ENCODE measurements at regions not wholly inside any gene's neighbourhood (a gene's known extent, or its start where the extent isn't known, plus 50 kb on each side); places are given as distances from the start of the nearest gene placed in this dataset.

DNA sequence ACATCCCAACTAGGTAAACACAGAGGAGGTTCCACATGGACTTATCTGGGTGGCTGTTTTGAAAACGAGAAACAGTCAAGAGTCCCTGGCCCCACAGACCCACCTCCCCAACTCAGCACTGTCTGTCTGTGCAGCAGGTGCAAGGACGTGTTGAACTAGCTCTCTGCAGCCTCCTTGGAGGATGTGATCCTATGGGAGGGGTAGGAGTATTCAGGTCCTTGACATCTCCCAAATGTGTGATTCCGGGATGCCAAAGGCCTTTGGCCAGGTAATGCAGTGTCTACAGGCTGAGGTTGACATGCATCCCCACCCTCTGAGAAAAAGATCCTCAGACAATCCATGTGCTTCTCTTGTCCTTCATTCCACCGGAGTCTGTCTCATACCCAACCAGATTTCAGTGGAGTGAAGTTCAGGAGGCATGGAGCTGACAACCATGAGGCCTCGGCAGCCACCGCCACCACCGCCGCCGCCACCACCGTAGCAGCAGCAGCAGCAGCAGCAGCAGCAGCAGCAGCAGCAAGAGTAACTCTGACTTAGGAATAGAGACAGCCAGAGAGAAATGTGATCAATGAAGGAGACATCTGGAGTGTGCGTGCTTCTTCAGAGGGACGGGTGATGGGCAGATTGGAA is 151.6 kb upstream of the CAMK1G start:
- DNase-seq (ENCODE audit: low read depth in 3 of 3, low spot score in 1 of 3): no peak

GRCh38 chr1:209432443-209432825 is 151.1 kb upstream of the CAMK1G start:
- DNase-seq (ENCODE audit: low read depth in 3 of 3, low spot score in 1 of 3): no peak

DNA sequence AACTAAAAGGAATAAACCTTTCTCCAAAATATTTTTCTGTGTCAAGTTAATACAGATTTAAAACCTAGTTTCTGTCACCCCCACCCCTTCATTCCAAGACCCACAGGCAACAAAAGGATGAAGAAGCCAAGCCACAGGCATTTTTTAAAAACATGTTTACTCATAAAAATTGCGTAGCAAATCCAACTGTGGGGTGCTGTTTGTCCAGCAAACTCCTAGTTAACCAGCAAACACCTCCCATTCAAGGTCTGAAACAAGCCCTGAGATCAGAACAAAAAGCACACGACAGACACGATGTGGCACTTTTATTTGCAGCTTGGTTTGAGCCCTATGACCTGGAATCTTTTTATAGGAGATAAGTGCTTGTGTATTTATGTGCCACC is 149.9 kb upstream of the CAMK1G start:
- DNase-seq (ENCODE audit: low read depth in 3 of 3, low spot score in 1 of 3): no peak

DNA sequence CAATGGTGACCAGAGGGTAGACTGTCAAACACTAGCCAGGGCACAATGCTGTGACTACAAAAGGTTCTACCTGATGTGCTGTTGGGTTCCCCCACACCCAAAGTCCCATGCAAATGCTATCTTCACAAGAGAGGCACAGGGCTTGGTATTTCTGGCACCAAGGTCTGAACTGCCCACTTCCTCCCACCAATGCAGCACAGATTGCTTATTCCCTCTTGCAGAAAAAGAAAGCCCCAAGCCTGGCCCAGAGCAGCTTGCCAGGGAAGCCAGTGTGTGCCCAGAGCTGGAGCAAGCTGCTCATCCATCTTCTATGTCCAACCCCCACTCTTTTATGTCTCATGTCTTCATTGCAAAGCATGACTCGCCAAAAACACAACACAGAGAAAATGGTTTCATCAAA is 149.4 kb upstream of the CAMK1G start:
- no peak for DNase-seq (ENCODE audit: low read depth in 3 of 3, low spot score in 1 of 3)

DNA sequence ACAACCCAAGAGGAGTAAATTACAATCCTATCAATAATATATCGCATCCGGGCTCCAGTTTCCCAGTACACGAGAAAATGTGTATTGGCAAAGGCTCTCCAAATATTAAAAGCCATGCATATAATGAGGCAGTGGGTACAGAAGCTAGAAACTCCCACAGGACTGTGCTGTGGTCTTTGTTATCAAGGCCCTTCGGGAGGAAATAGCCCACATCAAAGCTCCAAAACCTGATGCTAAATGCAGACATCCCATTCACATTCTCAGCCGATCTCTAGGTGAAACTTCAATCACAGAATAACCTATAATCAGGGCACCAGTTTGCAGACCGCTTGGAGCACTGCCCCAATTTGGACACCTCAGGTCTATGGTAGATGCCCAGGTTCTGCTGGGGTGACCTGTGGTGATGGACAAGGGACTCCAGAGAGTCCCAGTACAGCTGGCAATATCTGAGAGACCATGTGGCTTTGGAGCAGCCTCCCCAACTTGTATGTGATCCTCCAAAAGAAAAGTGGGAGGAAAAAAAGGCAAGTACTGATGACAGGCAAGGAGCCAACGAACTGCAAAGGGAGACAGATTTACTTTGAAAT is 148.8 kb upstream of the CAMK1G start:
- DNase-seq (ENCODE audit: low read depth in 3 of 3, low spot score in 1 of 3): no peak

- peak in 1 of 3 donors; percentile 7 for DNase-seq (ENCODE audit: low read depth in 3 of 3, low spot score in 1 of 3)
Measured at GRCh38 chr1:209435654-209436566, 147.6 kb upstream of the CAMK1G start.

DNA sequence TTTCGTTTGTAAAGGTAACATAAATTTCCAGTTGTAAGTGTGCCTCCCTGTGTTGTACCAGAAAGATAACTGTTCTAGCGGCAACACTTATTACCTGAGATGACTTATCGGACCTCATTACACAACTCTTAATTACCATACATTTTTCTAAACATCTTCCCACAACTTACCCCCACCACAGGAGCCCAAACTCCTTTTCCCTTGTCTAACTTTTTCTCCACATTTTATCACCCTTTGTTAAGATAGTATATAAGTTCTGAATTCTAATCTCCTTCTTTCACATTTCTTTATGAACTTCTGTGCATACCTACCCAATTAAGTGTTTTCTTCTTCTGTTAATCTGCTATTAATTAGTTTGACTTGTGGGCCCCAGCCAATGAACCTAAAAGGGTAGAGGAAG is 143.7 kb upstream of the CAMK1G start:
- no peak for DNase-seq (ENCODE audit: low read depth in 3 of 3, low spot score in 1 of 3)

DNA sequence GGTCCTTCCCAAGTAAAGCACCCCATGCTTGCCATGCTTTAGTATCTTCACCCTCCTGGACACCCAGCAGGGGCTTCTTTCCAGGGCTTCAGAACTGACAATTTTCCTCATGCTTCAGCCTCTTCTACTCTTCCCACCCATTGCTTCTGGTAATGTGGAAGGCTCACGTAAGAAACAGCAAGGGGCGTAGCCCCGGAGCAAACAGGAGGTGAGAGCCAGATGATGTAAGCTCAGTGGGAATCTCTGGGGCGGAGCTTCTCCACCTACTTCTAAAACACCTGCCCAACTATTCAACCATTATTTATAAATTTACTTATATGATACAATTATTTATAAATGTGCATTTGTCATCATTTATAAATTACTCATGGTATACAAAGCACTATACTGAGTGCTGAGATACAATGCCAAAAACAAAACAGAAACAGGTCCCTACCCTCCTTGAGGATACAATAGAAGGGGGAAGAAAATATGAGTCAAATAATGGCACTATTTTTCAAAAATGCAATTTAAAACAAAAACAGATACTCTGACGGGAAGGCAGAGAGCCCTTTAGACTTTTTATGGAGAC is 140.1 kb upstream of the CAMK1G start:
- no peak for DNase-seq (ENCODE audit: low read depth in 3 of 3, low spot score in 1 of 3)

DNA sequence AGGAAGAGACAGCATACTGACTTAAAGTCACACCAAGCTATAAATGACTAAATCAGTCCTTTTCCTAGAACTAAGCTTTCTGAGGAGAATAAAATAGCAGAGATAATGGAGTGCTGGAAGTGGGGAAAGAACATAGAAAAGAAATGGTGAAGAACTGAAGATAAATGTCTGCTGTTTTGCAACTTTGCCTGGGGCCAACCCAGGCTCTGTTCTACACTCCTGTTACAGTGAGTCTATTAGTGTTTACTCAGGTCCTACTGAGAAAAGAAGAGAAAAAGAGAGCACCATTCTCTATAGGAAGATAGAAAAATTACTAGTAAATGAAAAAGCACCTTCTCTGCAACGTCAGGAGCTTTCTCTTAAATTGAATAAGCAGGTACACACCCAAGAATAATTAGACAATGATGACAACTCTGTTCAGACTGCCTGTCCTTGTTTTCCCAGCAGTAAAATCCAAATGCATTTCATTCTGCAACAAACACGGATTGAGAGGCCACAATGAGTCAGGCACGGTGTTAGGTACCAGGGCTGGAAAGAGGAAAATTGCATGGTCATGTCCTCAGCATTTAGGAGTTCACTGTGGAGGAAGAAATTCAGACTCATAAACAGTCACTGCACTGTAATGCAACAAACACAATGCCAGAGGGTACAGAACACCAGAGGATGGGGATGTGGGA is 139.4 kb upstream of the CAMK1G start:
- DNase-seq (ENCODE audit: low read depth in 3 of 3, low spot score in 1 of 3): no peak

DNA sequence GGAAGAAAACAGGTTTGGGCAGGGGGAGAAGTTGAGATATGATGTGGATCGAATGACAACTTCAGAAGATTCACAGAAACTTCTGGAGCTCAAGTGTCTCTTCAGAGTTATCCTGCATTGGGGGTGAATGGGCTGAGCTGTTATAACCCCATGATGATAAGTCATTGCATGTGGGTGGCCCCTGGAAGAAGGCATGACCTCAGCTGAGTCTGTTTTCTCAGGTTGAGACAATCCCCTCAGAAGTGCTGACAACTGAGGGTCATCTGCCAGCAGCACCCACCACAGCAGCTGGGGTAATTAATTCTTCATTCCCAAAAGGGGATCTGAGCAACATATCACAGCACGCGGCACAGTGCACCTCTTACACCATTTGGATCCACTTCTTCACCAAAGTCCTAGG is 138.6 kb upstream of the CAMK1G start:
- no peak for DNase-seq (ENCODE audit: low read depth in 3 of 3, low spot score in 1 of 3)

- DNase-seq (ENCODE audit: low read depth in 3 of 3, low spot score in 1 of 3): no peak
Measured at GRCh38 chr1:209445576-209445975, 137.9 kb upstream of the CAMK1G start.

DNA sequence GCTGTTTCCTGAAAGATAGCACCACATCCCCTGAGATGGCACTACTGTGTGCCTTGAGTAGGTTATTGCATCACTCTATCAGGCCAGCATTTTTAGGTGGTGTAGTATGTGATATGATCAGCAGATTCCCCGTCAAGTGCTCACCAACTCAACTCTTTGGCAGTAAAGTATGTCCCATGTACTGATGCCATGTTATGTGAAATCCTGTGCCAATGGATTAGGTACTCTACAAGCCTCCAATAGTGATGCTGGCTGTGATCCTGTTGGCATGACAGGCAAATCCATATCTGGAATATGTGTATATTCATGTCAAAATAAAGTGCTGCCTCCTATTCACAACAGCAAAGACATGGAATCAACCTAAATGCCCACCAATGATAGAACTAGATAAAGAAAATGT is 137.2 kb upstream of the CAMK1G start:
- no peak for DNase-seq (ENCODE audit: low read depth in 3 of 3, low spot score in 1 of 3)

DNA sequence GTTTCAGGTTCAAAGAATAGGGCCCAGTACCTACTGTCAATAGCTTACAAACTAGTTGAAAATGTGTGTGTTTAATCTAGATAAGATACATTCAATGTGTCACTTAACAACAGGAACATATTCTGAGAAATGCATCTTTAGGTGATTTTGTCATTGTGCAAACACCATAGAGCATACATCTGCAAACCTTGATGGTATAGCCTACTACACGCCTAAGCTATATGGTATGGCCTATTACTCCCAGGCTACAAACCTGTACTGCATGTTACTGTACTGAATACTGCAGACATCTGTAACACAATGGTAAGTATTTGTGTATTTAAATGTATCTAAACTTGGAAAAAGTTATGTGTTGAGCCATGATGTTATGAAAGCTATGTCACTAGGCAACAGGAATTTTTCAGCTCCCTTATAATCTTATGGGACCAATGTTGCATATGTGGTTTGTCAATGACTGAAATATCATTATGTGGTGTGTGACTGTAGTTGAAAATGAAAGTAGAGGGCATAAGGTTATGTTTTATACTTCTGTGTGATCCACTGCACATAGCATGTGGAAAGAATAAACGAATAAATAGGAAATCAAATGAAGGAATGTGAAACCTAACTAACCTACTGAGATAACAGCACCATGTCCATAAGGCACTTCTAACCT is 129.0 kb upstream of the CAMK1G start:
- DNase-seq (ENCODE audit: low read depth in 3 of 3, low spot score in 1 of 3): no peak

GRCh38 chr1:209455145-209455544 is 128.4 kb upstream of the CAMK1G start:
- DNase-seq (ENCODE audit: low read depth in 3 of 3, low spot score in 1 of 3): no peak

- DNase-seq (ENCODE audit: low read depth in 3 of 3, low spot score in 1 of 3): no peak
Measured at GRCh38 chr1:209455661-209456358, 127.7 kb upstream of the CAMK1G start.

GRCh38 chr1:209456878-209457277 is 126.6 kb upstream of the CAMK1G start:
- DNase-seq (ENCODE audit: low read depth in 3 of 3, low spot score in 1 of 3): no peak

GRCh38 chr1:209457401-209458125 is 126.0 kb upstream of the CAMK1G start:
- no peak for DNase-seq (ENCODE audit: low read depth in 3 of 3, low spot score in 1 of 3)

- no peak for DNase-seq (ENCODE audit: low read depth in 3 of 3, low spot score in 1 of 3)
Measured at GRCh38 chr1:209458921-209459320, 124.6 kb upstream of the CAMK1G start.

DNA sequence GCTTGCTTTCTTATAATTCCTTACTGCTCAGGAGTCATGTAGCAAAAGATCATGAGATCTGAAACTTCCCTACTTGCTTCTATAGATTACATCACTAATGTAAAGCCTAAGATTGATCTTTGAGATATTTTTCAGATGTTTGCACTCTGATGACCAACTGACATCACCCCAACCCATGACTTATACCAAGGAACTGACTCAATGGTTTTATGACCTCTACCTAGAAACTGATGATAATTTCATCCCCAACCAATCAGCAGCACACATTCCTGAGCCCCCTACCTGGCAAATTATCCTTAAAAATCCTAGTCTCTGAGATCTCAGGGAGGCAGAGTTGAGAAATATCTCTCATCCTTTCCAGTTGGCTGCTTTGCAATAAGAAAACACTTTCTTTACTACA is 122.3 kb upstream of the CAMK1G start:
- DNase-seq (ENCODE audit: low read depth in 3 of 3, low spot score in 1 of 3): no peak

GRCh38 chr1:209462433-209462832 is 121.1 kb upstream of the CAMK1G start:
- DNase-seq (ENCODE audit: low read depth in 3 of 3, low spot score in 1 of 3): no peak

Measured in stimulated activated CD4-positive, alpha-beta T cell treated with anti-CD3 and anti-CD28 coated beads, TNF-alpha, amount 100 ng/mL, for 1 hour (primary cell).